ENCODE measurements at regions not wholly inside any gene's neighbourhood (a gene's known extent, or its start where the extent isn't known, plus 50 kb on each side); places are given as distances from the start of the nearest gene placed in this dataset.
"Not testable (repeated sequence)": the region's sequence is repeated elsewhere in the genome, so short reads cannot be mapped to it uniquely, and the experiment has no call there.

DNA sequence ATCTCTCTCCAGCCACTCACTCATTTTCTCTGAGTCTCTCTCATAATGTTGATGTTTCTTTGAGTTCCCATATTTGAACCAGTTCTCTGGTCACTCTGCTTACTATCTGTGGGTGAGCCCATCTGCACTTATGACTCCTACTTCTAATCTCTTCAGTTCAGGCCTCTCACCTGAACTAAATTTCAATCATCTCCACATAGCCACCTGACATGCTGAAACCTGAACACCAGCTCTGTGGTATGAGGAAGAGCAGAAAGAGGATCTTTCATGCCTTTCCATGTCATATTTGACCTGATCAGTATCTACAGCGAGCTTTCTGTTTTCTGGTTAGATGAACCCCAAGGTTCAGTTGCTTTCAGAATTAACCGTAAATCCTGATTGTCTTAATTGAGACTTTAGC lies 122.2 kb upstream of the ESX1 start:
- DNase-seq (ENCODE audit: low read depth, low spot score), result no peak

- no peak for DNase-seq (ENCODE audit: low read depth, low spot score)
These were observed 117.8 kb upstream of the ESX1 start for GRCh38 chrX:104372547-104372946.

DNA sequence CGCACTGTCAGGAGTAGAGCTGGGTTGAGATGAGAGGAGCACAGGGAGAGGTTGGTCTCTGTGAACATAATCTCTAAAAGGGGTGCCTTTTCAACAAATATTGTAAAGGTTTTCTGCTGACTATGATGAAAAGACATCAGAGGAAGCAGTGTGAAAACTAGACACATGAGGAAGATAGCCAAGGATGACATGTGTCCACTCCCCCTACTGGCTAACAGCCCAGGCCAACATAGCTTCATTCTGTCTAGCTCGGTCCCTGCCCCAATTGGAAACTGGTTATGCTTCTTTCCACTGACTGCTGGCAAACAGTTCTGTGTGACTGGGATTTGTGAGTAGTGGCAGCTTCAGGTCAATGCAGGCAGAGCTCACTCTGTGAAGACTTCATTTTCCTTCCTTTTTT lies 115.4 kb upstream of the ESX1 start:
- DNase-seq (ENCODE audit: low read depth, low spot score), result no peak

- DNase-seq (ENCODE audit: low read depth, low spot score), result not testable (repeated sequence)
These were observed 106.0 kb upstream of the ESX1 start for GRCh38 chrX:104360774-104361173.

GRCh38 chrX:104359124-104359523 lies 104.4 kb upstream of the ESX1 start:
- no peak for DNase-seq (ENCODE audit: low read depth, low spot score)

DNA sequence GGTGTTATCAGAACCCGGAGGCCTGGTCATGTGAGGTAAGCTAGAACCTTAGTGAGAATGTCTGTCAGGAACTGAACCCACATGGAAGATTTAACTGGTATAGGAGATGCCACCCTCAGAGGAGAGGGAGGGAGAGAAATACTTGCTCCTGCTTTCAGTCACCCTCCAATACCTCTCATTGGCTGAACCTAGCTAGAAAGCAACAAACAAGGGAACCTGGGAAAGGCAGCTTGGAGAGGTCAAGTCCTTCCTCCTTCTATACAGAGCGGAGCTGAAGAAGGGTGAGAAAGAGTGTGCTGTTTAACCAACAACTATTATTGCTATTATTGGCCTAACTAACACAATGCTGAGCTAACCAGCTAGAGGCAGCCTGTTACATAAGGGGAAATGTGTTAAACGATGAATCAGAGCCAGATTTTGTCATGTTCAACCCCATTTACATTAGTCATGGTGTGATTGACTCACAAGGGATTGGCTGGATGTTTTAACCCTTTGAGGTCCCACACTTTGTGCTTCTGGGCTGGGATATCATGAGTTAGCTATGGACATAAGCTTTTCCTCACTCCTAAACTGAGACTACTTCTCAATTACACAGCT lies 96.5 kb upstream of the ESX1 start:
- no peak for DNase-seq (ENCODE audit: low read depth, low spot score)

DNA sequence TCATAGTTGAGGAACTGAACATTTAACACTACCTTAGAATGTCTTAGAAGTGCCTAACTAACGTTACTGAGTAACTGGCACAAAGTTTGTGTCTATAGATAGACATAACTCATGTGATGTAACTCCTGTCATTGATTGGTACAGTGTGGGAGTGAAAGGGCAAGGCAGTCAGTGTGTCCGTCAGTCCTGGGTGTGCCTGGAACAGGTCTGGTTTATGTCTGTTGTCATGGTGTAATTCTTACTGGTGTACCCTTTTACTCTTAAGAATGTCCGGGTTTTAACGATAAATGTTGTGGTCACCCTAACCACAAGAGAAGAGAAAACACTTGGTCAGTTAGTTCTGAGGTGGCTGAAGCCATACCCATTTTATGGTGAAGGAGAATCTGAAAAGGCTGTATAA lies 93.1 kb upstream of the ESX1 start:
- DNase-seq (ENCODE audit: low read depth, low spot score), result no peak

- DNase-seq (ENCODE audit: low read depth, low spot score), result peak; percentile 6
These were observed 88.8 kb upstream of the ESX1 start for GRCh38 chrX:104343428-104344129.

GRCh38 chrX:104342065-104342464 lies 87.3 kb upstream of the ESX1 start:
- no peak for DNase-seq (ENCODE audit: low read depth, low spot score)

- DNase-seq (ENCODE audit: low read depth, low spot score), result no peak
These were observed 81.0 kb upstream of the ESX1 start for GRCh38 chrX:104335756-104336155.

DNA sequence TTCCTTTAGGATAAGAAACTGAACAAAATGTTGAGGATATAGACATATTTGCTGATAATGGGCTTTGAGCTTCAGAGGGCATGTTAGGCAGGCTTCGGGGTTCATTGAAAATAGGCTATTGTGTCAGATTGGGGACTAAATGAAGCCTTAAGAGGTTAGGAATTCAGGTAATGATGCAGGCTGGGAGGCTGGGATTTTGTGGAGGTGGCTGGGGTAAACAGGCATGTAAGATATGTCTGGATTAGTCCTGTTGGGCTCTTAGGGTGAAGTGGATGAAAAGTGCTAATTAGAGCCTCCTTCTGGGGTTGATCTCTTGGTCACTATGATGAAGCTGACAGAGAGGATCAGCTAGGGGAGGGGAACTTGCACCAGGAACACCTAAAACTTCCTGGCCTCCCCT lies 80.2 kb upstream of the ESX1 start:
- DNase-seq (ENCODE audit: low read depth, low spot score), result no peak

GRCh38 chrX:104330966-104331365 lies 76.2 kb upstream of the ESX1 start:
- no peak for DNase-seq (ENCODE audit: low read depth, low spot score)

- no peak for DNase-seq (ENCODE audit: low read depth, low spot score)
These were observed 75.0 kb upstream of the ESX1 start for GRCh38 chrX:104329731-104330130.

DNA sequence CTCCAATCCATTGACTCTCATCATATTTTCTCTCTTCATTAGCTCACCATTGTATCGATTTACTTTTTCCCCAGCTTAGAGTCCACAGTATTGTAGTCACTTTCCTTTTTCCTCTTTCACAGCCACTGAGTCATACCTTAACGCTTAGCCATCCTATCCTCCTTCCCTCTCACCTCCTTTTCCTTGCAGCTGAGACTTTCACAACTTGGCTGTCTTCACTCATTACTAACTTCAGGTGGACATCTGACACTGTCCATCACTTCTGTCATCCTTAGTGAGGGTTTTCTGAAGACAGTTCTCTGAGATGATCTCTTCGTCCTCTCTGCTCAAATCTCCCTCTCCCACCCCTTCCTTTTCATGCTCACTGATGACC lies 70.5 kb upstream of the ESX1 start:
- DNase-seq (ENCODE audit: low read depth, low spot score), result no peak

- no peak for DNase-seq (ENCODE audit: low read depth, low spot score)
These were observed 69.9 kb upstream of the ESX1 start for GRCh38 chrX:104324461-104325212.

DNA sequence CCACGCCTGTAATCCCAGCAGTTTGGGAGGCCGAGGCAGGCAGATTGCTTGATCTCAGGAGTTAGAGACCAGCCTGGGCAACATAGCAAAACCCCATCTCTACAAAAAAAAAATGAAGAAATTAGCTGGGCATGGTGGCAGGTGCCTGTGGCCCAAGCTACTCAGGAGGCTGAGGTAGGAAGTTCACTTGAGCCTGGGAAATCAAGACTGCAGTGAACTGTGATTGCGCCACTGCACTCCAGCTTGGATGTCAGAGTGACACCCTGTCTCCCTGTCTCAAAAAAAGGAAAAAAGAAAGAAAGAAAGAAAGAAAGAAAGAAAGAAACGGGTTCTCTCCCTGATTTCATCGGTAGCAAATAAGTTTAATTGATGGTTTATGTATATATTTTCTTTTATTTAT lies 64.6 kb upstream of the ESX1 start:
- DNase-seq (ENCODE audit: low read depth, low spot score), result no peak

GRCh38 chrX:104318330-104319009 lies 63.7 kb upstream of the ESX1 start:
- no peak for DNase-seq (ENCODE audit: low read depth, low spot score)

GRCh38 chrX:104316739-104317138 lies 62.0 kb upstream of the ESX1 start:
- DNase-seq (ENCODE audit: low read depth, low spot score), result no peak

- DNase-seq (ENCODE audit: low read depth, low spot score), result no peak
These were observed 60.8 kb upstream of the ESX1 start for GRCh38 chrX:104315555-104315954.

GRCh38 chrX:104310657-104311254 lies 56.0 kb upstream of the ESX1 start:
- no peak for DNase-seq (ENCODE audit: low read depth, low spot score)

DNA sequence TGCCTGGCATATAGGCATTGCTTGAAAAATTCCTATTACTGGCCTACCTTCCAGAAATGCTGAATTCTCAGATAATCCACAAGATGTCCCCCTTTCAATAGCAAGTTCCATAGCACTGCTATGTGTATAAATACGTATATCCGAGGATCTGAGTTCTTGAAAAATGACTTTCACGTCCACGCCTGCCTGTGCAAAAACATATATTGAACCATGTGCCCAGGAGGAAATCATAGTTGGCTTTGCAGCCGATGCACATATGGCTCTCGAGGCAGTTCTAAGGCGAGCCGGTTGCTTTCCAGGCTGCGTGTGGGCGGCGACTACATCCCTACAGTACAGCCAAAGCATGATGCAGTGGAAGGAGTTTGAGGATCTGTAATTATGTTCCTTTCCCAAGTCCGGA lies 55.4 kb upstream of the ESX1 start:
- no peak for DNase-seq (ENCODE audit: low read depth, low spot score)

GRCh38 chrX:104309169-104309568 lies 54.4 kb upstream of the ESX1 start:
- no peak for DNase-seq (ENCODE audit: low read depth, low spot score)

All from brain pericyte (primary cell).